ENCODE measurements at regions not wholly inside any gene's neighbourhood (a gene's known extent, or its start where the extent isn't known, plus 50 kb on each side); places are given as distances from the start of the nearest gene placed in this dataset.

DNA sequence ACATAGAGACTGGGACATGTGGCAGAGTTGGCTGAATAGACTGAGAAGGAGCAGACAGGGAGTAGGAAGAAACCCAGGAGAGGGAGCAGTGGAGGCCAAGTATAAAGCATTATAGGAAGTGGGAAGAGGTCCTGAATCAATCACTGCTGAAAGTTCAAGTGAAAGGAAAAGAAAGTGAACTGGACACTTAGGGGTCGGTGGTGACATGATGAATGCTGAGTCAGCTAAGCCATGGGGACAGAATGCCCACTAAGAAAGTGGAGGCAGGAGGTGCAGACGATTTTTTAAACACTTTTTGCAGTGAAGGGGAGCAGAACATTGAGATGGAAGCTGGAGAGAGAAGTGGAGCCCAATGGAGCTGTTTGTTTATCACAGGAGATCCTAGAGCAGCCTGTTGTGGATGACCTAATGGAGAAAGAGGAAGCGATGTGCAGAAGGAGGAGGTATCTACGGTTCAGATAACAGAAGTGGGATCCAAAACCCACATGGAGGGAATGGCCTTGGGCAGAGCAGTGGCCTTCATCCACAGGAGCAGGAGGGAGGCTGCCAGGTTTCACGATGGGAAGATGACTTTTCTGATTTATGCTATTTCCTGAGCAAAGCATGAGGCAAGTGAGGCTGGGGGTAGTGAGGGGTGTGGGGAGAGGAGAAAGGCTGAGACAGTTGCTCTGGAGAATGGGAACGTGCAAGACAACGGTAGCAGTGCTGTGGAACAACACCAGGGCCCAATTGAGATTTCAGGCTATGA lies 208.2 kb downstream of the RPLP1 start:
- ATAC-seq (no peak), DNase-seq (ENCODE audit: low read depth, low spot score) (no peak)
- H3K4me1 ChIP-seq (ENCODE audit: control insufficient read depth, insufficient read depth, low read length): no peaks in the 10 kb centered on the region
- intact Hi-C loops (cut with micrococcal nuclease; ENCODE audit: unreplicated experiment) (no loop called here), in situ Hi-C loops (cut with HindIII; ENCODE audit: low pct_unique_long_range_greater_than_20kb, low sequenced_read_pairs) (no loop called here)
- no TSS peak for BruUV-seq (replicated peaks)
- H3K27ac ChIP-seq (ENCODE audit: low read length): no peak overlapping the region
- no peaks in the 10 kb centered on the region for H3K36me3 ChIP-seq (ENCODE audit: control insufficient read depth, insufficient read depth, low read length)
- H3K9me3 ChIP-seq (ENCODE audit: control insufficient read depth, insufficient read depth, low read depth, low read length): no peaks in the 10 kb centered on the region
- H3K27me3 ChIP-seq (ENCODE audit: control insufficient read depth, insufficient read depth, low read length): no peaks in the 10 kb centered on the region
- TF ChIP-seq SIN3A (IDR thresholded peaks at IDR 0.05; ENCODE audit: borderline replicate concordance, insufficient read depth, low read depth, low read length) (no peak), POLR2AphosphoS5 (IDR thresholded peaks at IDR 0.05; ENCODE audit: low read depth, low read length) (no peak), CTCF (IDR thresholded peaks at IDR 0.05) (no peak), TCF7L2 (IDR thresholded peaks at IDR 0.05; ENCODE audit: low read depth, low read length) (no peak)
- TF ChIP-seq, protein P1, sequence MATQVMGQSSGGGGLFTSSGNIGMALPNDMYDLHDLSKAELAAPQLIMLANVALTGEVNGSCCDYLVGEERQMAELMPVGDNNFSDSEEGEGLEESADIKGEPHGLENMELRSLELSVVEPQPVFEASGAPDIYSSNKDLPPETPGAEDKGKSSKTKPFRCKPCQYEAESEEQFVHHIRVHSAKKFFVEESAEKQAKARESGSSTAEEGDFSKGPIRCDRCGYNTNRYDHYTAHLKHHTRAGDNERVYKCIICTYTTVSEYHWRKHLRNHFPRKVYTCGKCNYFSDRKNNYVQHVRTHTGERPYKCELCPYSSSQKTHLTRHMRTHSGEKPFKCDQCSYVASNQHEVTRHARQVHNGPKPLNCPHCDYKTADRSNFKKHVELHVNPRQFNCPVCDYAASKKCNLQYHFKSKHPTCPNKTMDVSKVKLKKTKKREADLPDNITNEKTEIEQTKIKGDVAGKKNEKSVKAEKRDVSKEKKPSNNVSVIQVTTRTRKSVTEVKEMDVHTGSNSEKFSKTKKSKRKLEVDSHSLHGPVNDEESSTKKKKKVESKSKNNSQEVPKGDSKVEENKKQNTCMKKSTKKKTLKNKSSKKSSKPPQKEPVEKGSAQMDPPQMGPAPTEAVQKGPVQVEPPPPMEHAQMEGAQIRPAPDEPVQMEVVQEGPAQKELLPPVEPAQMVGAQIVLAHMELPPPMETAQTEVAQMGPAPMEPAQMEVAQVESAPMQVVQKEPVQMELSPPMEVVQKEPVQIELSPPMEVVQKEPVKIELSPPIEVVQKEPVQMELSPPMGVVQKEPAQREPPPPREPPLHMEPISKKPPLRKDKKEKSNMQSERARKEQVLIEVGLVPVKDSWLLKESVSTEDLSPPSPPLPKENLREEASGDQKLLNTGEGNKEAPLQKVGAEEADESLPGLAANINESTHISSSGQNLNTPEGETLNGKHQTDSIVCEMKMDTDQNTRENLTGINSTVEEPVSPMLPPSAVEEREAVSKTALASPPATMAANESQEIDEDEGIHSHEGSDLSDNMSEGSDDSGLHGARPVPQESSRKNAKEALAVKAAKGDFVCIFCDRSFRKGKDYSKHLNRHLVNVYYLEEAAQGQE (IDR thresholded peaks at IDR 0.05; ENCODE audit: insufficient read depth in 1 of 2, low read depth in 2 of 2, low read length in 1 of 2): no peak
- ChIA-PET CTCF (no interaction called here), POLR2A (no interaction called here)
- H3K4me3 ChIP-seq (ENCODE audit: low read depth in 2 of 2, low read length in 2 of 2): no peak overlapping the region

- ATAC-seq: no peak
- Histone ChIP-seq H3K27me3 (ENCODE audit: control insufficient read depth, insufficient read depth, low read length) (no peaks in the 10 kb centered on the region), H3K27ac (ENCODE audit: low read length) (no peak overlapping the region), H3K4me1 (ENCODE audit: control insufficient read depth, insufficient read depth, low read length) (no peaks in the 10 kb centered on the region), H3K9me3 (ENCODE audit: control insufficient read depth, insufficient read depth, low read depth, low read length) (no peaks in the 10 kb centered on the region), H3K4me3 (ENCODE audit: low read depth in 2 of 2, low read length in 2 of 2) (no peak overlapping the region), H3K36me3 (ENCODE audit: control insufficient read depth, insufficient read depth, low read length) (no peaks in the 10 kb centered on the region)
- ChIA-PET CTCF (no interaction called here), POLR2A (no interaction called here)
- DNase-seq (ENCODE audit: low read depth, low spot score): no peak
- BruUV-seq (replicated peaks): no TSS peak
- intact Hi-C loops (cut with micrococcal nuclease; ENCODE audit: unreplicated experiment) (no loop called here), in situ Hi-C loops (cut with HindIII; ENCODE audit: low pct_unique_long_range_greater_than_20kb, low sequenced_read_pairs) (no loop called here)
- TF ChIP-seq, protein P1 (IDR thresholded peaks at IDR 0.05; ENCODE audit: insufficient read depth in 1 of 2, low read depth in 2 of 2, low read length in 1 of 2): no peak
- TF ChIP-seq CTCF (IDR thresholded peaks at IDR 0.05): no peak
- TF ChIP-seq SIN3A (IDR thresholded peaks at IDR 0.05; ENCODE audit: borderline replicate concordance, insufficient read depth, low read depth, low read length): no peak
- TF ChIP-seq TCF7L2 (IDR thresholded peaks at IDR 0.05; ENCODE audit: low read depth, low read length): no peak
- no peak for TF ChIP-seq POLR2AphosphoS5 (IDR thresholded peaks at IDR 0.05; ENCODE audit: low read depth, low read length)
Observed at GRCh38 chr15:69661446-69661845, 208.8 kb downstream of the RPLP1 start.
